ENCODE measurements at regions not wholly inside any gene's neighbourhood (a gene's known extent, or its start where the extent isn't known, plus 50 kb on each side); places are given as distances from the start of the nearest gene placed in this dataset.

DNA sequence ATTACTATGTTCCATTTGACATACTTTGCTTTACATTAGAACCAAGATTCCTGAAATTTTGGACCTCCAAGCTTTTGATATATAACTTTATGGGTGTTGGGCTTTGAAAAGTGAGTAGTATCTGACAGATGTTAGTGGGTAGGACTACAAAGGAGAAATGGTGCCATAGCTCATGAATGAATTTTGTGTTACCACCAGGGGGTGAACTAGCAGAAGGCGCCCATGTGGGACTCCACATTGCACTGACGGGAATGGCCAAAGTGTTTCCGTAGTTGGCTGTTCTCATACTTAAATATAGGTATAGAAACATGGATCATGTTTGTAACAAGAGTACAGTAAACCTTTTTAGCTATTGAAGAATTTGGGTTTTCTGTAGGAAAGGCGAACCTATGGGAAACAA is 337.5 kb downstream of the FLRT2 start:
- TF ChIP-seq POLR2A (IDR thresholded peaks at IDR 0.05) (no peak), CTCF (IDR thresholded peaks at IDR 0.05) (no peak)

Data from adrenal gland (tissue), 5 donors.